Mesenchymal stem cell (in vitro differentiated cells and primary cell): ENCODE measurements at regions not wholly inside any gene's neighbourhood (a gene's known extent, or its start where the extent isn't known, plus 50 kb on each side); places are given as distances from the start of the nearest gene placed in this dataset.

Source experiments
- DNase-seq: peaks from one replicate; pipeline ENCODE4 v3.0.0-alpha.2; 2013
- H2AFZ ChIP-seq: one replicate; pipeline ENCODE4 v1.6.1; 2013; ENCODE audit warnings: low read depth, mild to moderate bottlenecking, control low read depth, inconsistent platforms, low read length, moderate library complexity
- H2AK5ac ChIP-seq: 2 replicates; pipeline ENCODE4 v1.6.1; 2013; ENCODE audit warnings: low read length, moderate library complexity, mild to moderate bottlenecking, inconsistent platforms; ENCODE audit not compliant: severe bottlenecking
- H2BK120ac ChIP-seq: one replicate; pipeline ENCODE4 v1.6.1; 2013; ENCODE audit warnings: low read depth, mild to moderate bottlenecking, inconsistent platforms, low read length, moderate library complexity
- H2BK12ac ChIP-seq, 2 experiments: one replicate each; pipeline ENCODE4 v1.6.1; 2013; ENCODE audit warnings: inconsistent platforms in 2 of 2, low read length in 2 of 2, mild to moderate bottlenecking in 2 of 2, moderate library complexity in 2 of 2, control low read depth in 1 of 2
- H2BK15ac ChIP-seq: one replicate; pipeline ENCODE4 v1.6.1; 2013; ENCODE audit warnings: mild to moderate bottlenecking, low read depth, inconsistent platforms; ENCODE audit not compliant: poor library complexity, severe bottlenecking
- H2BK5ac ChIP-seq: 2 replicates; pipeline ENCODE4 v1.6.1; 2013; ENCODE audit warnings: low read depth, mild to moderate bottlenecking, low read length, control low read depth, inconsistent platforms; ENCODE audit not compliant: poor library complexity, severe bottlenecking
- H3K14ac ChIP-seq, 2 experiments: one replicate each; pipeline ENCODE4 v1.6.1; 2013; ENCODE audit warnings: inconsistent platforms in 2 of 2, low read length in 2 of 2, control low read depth in 1 of 2, mild to moderate bottlenecking in 1 of 2, moderate library complexity in 1 of 2
- H3K18ac ChIP-seq, 2 experiments: one replicate each; pipeline ENCODE4 v1.6.1; 2013; ENCODE audit warnings: inconsistent platforms in 2 of 2, low read length in 2 of 2, control low read depth in 1 of 2, low read depth in 1 of 2, mild to moderate bottlenecking in 1 of 2
- H3K23ac ChIP-seq, 2 experiments: one replicate each; pipeline ENCODE4 v1.6.1; 2013; ENCODE audit warnings: inconsistent platforms in 2 of 2, low read length in 2 of 2, mild to moderate bottlenecking in 2 of 2, moderate library complexity in 2 of 2, control low read depth in 1 of 2
- H3K27ac ChIP-seq: 2 replicates; pipeline ENCODE4 v1.5.1; 2013; ENCODE audit warnings: mild to moderate bottlenecking, moderate library complexity, low read length, control low read depth, inconsistent platforms; ENCODE audit not compliant: poor library complexity, severe bottlenecking
- H3K27me3 ChIP-seq, 2 experiments: 2 replicates each; pipeline versions ENCODE4 v1.6.1 to v1.7.0; 2013; ENCODE audit warnings: low read length in 2 of 2, mild to moderate bottlenecking in 2 of 2, moderate library complexity in 2 of 2, control low read depth in 1 of 2, inconsistent platforms in 1 of 2; ENCODE audit not compliant: control insufficient read depth in 1 of 2, insufficient read depth in 1 of 2
- H3K36me3 ChIP-seq, 2 experiments: 2 replicates each; pipeline versions ENCODE4 v1.6.1 to v1.7.0; 2013; ENCODE audit warnings: low read length in 2 of 2, control low read depth in 1 of 2, inconsistent platforms in 1 of 2, low read depth in 1 of 2, mild to moderate bottlenecking in 1 of 2; ENCODE audit not compliant: insufficient read depth in 2 of 2, control insufficient read depth in 1 of 2
- H3K4ac ChIP-seq, 2 experiments: one replicate each; pipeline ENCODE4 v1.6.1; 2013; ENCODE audit warnings: inconsistent platforms in 2 of 2, low read length in 2 of 2, mild to moderate bottlenecking in 2 of 2, moderate library complexity in 2 of 2, control low read depth in 1 of 2, low read depth in 1 of 2
- H3K4me1 ChIP-seq: 2 replicates; pipeline ENCODE4 v1.6.1; 2013; ENCODE audit warnings: low read depth, low read length, control low read depth; ENCODE audit not compliant: control insufficient read depth, insufficient read depth
- H3K4me2 ChIP-seq: 2 replicates; pipeline ENCODE4 v1.6.1; 2013; ENCODE audit warnings: low read length, mild to moderate bottlenecking, inconsistent platforms; ENCODE audit not compliant: poor library complexity, severe bottlenecking
- H3K4me3 ChIP-seq, 2 experiments: 2 replicates each; pipeline versions ENCODE4 v1.5.1 to v1.7.0; 2013; ENCODE audit warnings: low read length in 2 of 2, mild to moderate bottlenecking in 2 of 2, control low read depth in 1 of 2, low read depth in 1 of 2; ENCODE audit not compliant: insufficient read depth in 1 of 2
- H3K79me1 ChIP-seq: replicated peaks from 2 replicates; pipeline ENCODE4 v1.6.1; 2013; ENCODE audit warnings: mild to moderate bottlenecking, control low read depth, low read length, inconsistent platforms; ENCODE audit not compliant: poor library complexity, severe bottlenecking
- H3K9ac ChIP-seq: 2 replicates; pipeline ENCODE4 v1.7.0; 2013; ENCODE audit warnings: mild to moderate bottlenecking, low read length, moderate library complexity
- H3K9me3 ChIP-seq: 2 replicates; pipeline ENCODE4 v1.7.0; 2013; ENCODE audit warnings: mild to moderate bottlenecking, low read length; ENCODE audit not compliant: control insufficient read depth
- H4K8ac ChIP-seq: one replicate; pipeline ENCODE4 v1.6.1; 2013; ENCODE audit warnings: inconsistent platforms, mild to moderate bottlenecking, low read length, moderate library complexity
- H4K91ac ChIP-seq: one replicate; pipeline ENCODE4 v1.6.1; 2013; ENCODE audit warnings: mild to moderate bottlenecking, low read length, inconsistent platforms
- WGBS: methylation state at CpG from one replicate; pipeline ENCODE4 v1.1.7; 2013; ENCODE audit warnings: mixed read lengths; 5-methylcytosine and 5-hydroxymethylcytosine counted together

GRCh38 chr14:98210045-98210672, 1061.8 kb downstream of the BCL11B start:
- no peak for DNase-seq
- Histone ChIP-seq H2AFZ (no peak overlapping the region), H2BK120ac (no peak overlapping the region), H2BK12ac (no peak overlapping the region), H2BK15ac (no peak overlapping the region), H3K27ac (no peak overlapping the region), H3K4me2 (no peak overlapping the region), H3K4me1 (peaks cover 4% of the 10 kb centered on the region), H3K9ac (no peak overlapping the region), H3K4ac (no peak overlapping the region), H3K27me3 (no peaks in the 10 kb centered on the region), H3K23ac (no peak overlapping the region), H2AK5ac (no peak overlapping the region), H3K4me3 (no peak overlapping the region), H2BK5ac (no peak overlapping the region), H3K36me3 (no peaks in the 10 kb centered on the region), H3K14ac (no peak overlapping the region), H3K9me3 (no peaks in the 10 kb centered on the region), H4K8ac (no peak overlapping the region), H3K79me1 (no peaks in the 10 kb centered on the region), H4K91ac (no peak overlapping the region), H3K18ac (no peak overlapping the region)
- 28% methylated on average over 12 of the region's 12 CpGs for WGBS

- no peak for DNase-seq
- no peak overlapping the region for H3K18ac ChIP-seq
- H3K4me3 ChIP-seq: no peak overlapping the region
- H3K4me2 ChIP-seq: no peak overlapping the region
- no peak overlapping the region for H2AK5ac ChIP-seq
- no peaks in the 10 kb centered on the region for H3K4me1 ChIP-seq
- no peak overlapping the region for H2BK12ac ChIP-seq
- no peak overlapping the region for H2BK120ac ChIP-seq
- no peak overlapping the region for H3K14ac ChIP-seq
- no peak overlapping the region for H2BK15ac ChIP-seq
- no peak overlapping the region for H2AFZ ChIP-seq
- H3K27me3 ChIP-seq: no peaks in the 10 kb centered on the region
- no peak overlapping the region for H3K4ac ChIP-seq
- H3K27ac ChIP-seq: no peak overlapping the region
- H4K91ac ChIP-seq: no peak overlapping the region
- no peak overlapping the region for H2BK5ac ChIP-seq
- no peak overlapping the region for H3K9ac ChIP-seq
- H3K23ac ChIP-seq: no peak overlapping the region
- H3K79me1 ChIP-seq: no peaks in the 10 kb centered on the region
- H3K9me3 ChIP-seq: no peaks in the 10 kb centered on the region
- H4K8ac ChIP-seq: no peak overlapping the region
- H3K36me3 ChIP-seq: no peaks in the 10 kb centered on the region
- 70% methylated on average over 6 of the region's 6 CpGs for WGBS
Observed at GRCh38 chr14:98217530-98217929, 1054.5 kb downstream of the BCL11B start.

GRCh38 chr14:98218218-98218617, 1053.8 kb downstream of the BCL11B start:
- no peak overlapping the region for H2BK120ac ChIP-seq
- no peak overlapping the region for H2BK15ac ChIP-seq
- no peak overlapping the region for H3K4me3 ChIP-seq
- no peak overlapping the region for H3K18ac ChIP-seq
- H4K91ac ChIP-seq: no peak overlapping the region
- no peaks in the 10 kb centered on the region for H3K36me3 ChIP-seq
- H3K23ac ChIP-seq: no peak overlapping the region
- H3K9ac ChIP-seq: no peak overlapping the region
- H2AK5ac ChIP-seq: no peak overlapping the region
- no peak overlapping the region for H4K8ac ChIP-seq
- H3K14ac ChIP-seq: no peak overlapping the region
- no peak overlapping the region for H2AFZ ChIP-seq
- 56% methylated on average over 4 of the region's 4 CpGs for WGBS
- peaks cover 3% of the 10 kb centered on the region for H3K9me3 ChIP-seq
- H3K27me3 ChIP-seq: no peaks in the 10 kb centered on the region
- no peaks in the 10 kb centered on the region for H3K79me1 ChIP-seq
- H3K27ac ChIP-seq: no peak overlapping the region
- no peaks in the 10 kb centered on the region for H3K4me1 ChIP-seq
- no peak overlapping the region for H2BK5ac ChIP-seq
- no peak for DNase-seq
- no peak overlapping the region for H3K4ac ChIP-seq
- no peak overlapping the region for H3K4me2 ChIP-seq
- no peak overlapping the region for H2BK12ac ChIP-seq

- no peak overlapping the region for H3K4ac ChIP-seq
- no peaks in the 10 kb centered on the region for H3K36me3 ChIP-seq
- no peak overlapping the region for H2BK120ac ChIP-seq
- no peak overlapping the region for H2BK12ac ChIP-seq
- no peak overlapping the region for H2BK15ac ChIP-seq
- H3K9ac ChIP-seq: no peak overlapping the region
- H2AFZ ChIP-seq: no peak overlapping the region
- no peak overlapping the region for H3K4me2 ChIP-seq
- H3K4me3 ChIP-seq: no peak overlapping the region
- DNase-seq: no peak
- H3K14ac ChIP-seq: no peak overlapping the region
- H3K18ac ChIP-seq: no peak overlapping the region
- H2AK5ac ChIP-seq: no peak overlapping the region
- H4K8ac ChIP-seq: no peak overlapping the region
- H2BK5ac ChIP-seq: no peak overlapping the region
- H3K9me3 ChIP-seq: peaks cover 3% of the 10 kb centered on the region
- no peak overlapping the region for H3K23ac ChIP-seq
- H3K79me1 ChIP-seq: no peaks in the 10 kb centered on the region
- 88% methylated on average over 5 of the region's 5 CpGs for WGBS
- H3K27me3 ChIP-seq: no peaks in the 10 kb centered on the region
- no peaks in the 10 kb centered on the region for H3K4me1 ChIP-seq
- no peak overlapping the region for H4K91ac ChIP-seq
- no peak overlapping the region for H3K27ac ChIP-seq
Observed at GRCh38 chr14:98219638-98220037, 1052.4 kb downstream of the BCL11B start.
